OCI-LY3 (cell line): ENCODE measurements at regions not wholly inside any gene's neighbourhood (a gene's known extent, or its start where the extent isn't known, plus 50 kb on each side); places are given as distances from the start of the nearest gene placed in this dataset.

Experiments
- EZH2phosphoT487 ChIP-seq: fragments of 200-600 bp; shearing (Covaris generic); IDR thresholded peaks from 2 replicates; pipeline ENCODE4 v1.6.1; 2018; ENCODE audit warnings: antibody characterized with exemption, mixed run types, low read depth
- TF ChIP-seq, protein P1 (sequence below): fragments of 200-600, 300-600 bp; sonication (generic); IDR thresholded peaks from 2 replicates; pipeline ENCODE4 v1.5.1; 2014; ENCODE audit warnings: antibody characterized with exemption, low read length, low read depth

GRCh38 chr2:217715484-217715883 lies 287.3 kb downstream of the TNS1 start:
- TF ChIP-seq, protein P1, sequence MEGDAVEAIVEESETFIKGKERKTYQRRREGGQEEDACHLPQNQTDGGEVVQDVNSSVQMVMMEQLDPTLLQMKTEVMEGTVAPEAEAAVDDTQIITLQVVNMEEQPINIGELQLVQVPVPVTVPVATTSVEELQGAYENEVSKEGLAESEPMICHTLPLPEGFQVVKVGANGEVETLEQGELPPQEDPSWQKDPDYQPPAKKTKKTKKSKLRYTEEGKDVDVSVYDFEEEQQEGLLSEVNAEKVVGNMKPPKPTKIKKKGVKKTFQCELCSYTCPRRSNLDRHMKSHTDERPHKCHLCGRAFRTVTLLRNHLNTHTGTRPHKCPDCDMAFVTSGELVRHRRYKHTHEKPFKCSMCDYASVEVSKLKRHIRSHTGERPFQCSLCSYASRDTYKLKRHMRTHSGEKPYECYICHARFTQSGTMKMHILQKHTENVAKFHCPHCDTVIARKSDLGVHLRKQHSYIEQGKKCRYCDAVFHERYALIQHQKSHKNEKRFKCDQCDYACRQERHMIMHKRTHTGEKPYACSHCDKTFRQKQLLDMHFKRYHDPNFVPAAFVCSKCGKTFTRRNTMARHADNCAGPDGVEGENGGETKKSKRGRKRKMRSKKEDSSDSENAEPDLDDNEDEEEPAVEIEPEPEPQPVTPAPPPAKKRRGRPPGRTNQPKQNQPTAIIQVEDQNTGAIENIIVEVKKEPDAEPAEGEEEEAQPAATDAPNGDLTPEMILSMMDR = no peak
- TF ChIP-seq EZH2phosphoT487 = no peak
